HG02973 (cell line): ENCODE measurements at regions not wholly inside any gene's neighbourhood (a gene's known extent, or its start where the extent isn't known, plus 50 kb on each side); places are given as distances from the start of the nearest gene placed in this dataset.
A peak's percentile ranks its signal among the peaks of the same experiment; 100 is the strongest.

Experiments
- ATAC-seq: cut with Tn5 transposase; IDR thresholded peaks from one replicate; pipeline ENCODE4 v1.9.1; 2021; ENCODE audit warnings: moderate library complexity; ENCODE audit not compliant: unreplicated experiment

GRCh38 chr7:22627136-22627535 is 99.9 kb upstream of the IL6 start:
- no peak for ATAC-seq

GRCh38 chr7:22625251-22625650 is 101.7 kb upstream of the IL6 start:
- ATAC-seq, result no peak

- ATAC-seq, result no peak
Observed at GRCh38 chr7:22624781-22625180, 102.2 kb upstream of the IL6 start.

GRCh38 chr7:22622116-22622785 is 104.7 kb upstream of the IL6 start:
- no peak for ATAC-seq

GRCh38 chr7:22618528-22618927 is 108.5 kb upstream of the IL6 start:
- ATAC-seq, result no peak

GRCh38 chr7:22617166-22617565 is 109.8 kb upstream of the IL6 start:
- ATAC-seq, result no peak

GRCh38 chr7:22613496-22613895 is 113.5 kb upstream of the IL6 start:
- no peak for ATAC-seq

GRCh38 chr7:22612776-22613175 is 112.8 kb upstream of the STEAP1B start:
- ATAC-seq, result peak; percentile 46

GRCh38 chr7:22611758-22612079 is 111.7 kb upstream of the STEAP1B start:
- no peak for ATAC-seq

GRCh38 chr7:22610951-22611757 is 111.2 kb upstream of the STEAP1B start:
- ATAC-seq, result no peak

GRCh38 chr7:22610263-22610662 is 110.3 kb upstream of the STEAP1B start:
- no peak for ATAC-seq

- no peak for ATAC-seq
Observed at GRCh38 chr7:22607180-22607579, 107.2 kb upstream of the STEAP1B start.

GRCh38 chr7:22604246-22604645 is 104.3 kb upstream of the STEAP1B start:
- ATAC-seq, result no peak

GRCh38 chr7:22601812-22602565 is 102.0 kb upstream of the STEAP1B start:
- no peak for ATAC-seq

GRCh38 chr7:22601408-22601807 is 101.4 kb upstream of the STEAP1B start:
- ATAC-seq, result no peak

GRCh38 chr7:22601003-22601402 is 101.0 kb upstream of the STEAP1B start:
- no peak for ATAC-seq

GRCh38 chr7:22598318-22598920 is 98.4 kb upstream of the STEAP1B start:
- ATAC-seq, result no peak

GRCh38 chr7:22597844-22598243 is 97.9 kb upstream of the STEAP1B start:
- no peak for ATAC-seq

- no peak for ATAC-seq
Observed at GRCh38 chr7:22596763-22597400, 96.9 kb upstream of the STEAP1B start.

GRCh38 chr7:22594020-22594419 is 94.0 kb upstream of the STEAP1B start:
- ATAC-seq, result no peak

GRCh38 chr7:22591271-22591670 is 91.3 kb upstream of the STEAP1B start:
- no peak for ATAC-seq
